Liver (tissue), 3 donors: ENCODE measurements at regions not wholly inside any gene's neighbourhood (a gene's known extent, or its start where the extent isn't known, plus 50 kb on each side); places are given as distances from the start of the nearest gene placed in this dataset.

Source experiments
- ATF3 ChIP-seq: IDR thresholded peaks from 2 replicates; pipeline ENCODE4 v1.6.1; 2016; ENCODE audit warnings: antibody characterized with exemption
- GABPA ChIP-seq, 2 donors: IDR thresholded peaks in 1 of 2; conservative IDR thresholded peaks in 1 of 2; 2 replicates each; pipeline ENCODE4 v1.6.1; 2016; ENCODE audit warnings: antibody characterized with exemption in 2 of 2, mild to moderate bottlenecking in 1 of 2, moderate library complexity in 1 of 2
- RXRA ChIP-seq, 2 donors: IDR thresholded peaks; 2 replicates each; pipeline ENCODE4 v1.6.1; 2017 to 2018; ENCODE audit warnings: antibody characterized with exemption in 2 of 2, mild to moderate bottlenecking in 1 of 2
- TF ChIP-seq, protein P1 (sequence below): fragments of 150-350 bp; IDR thresholded peaks from 2 replicates; pipeline ENCODE4 v1.5.1; 2017; ENCODE audit warnings: improper control_type of control experiment, low read depth, low read length; ENCODE audit not compliant: missing input control
- TF ChIP-seq, protein P2 (sequence below): IDR thresholded peaks from 2 replicates; pipeline ENCODE4 v1.6.1; 2016; ENCODE audit warnings: antibody characterized with exemption, mild to moderate bottlenecking
- donor health status: healthy.
- donor health status: healthy.

DNA sequence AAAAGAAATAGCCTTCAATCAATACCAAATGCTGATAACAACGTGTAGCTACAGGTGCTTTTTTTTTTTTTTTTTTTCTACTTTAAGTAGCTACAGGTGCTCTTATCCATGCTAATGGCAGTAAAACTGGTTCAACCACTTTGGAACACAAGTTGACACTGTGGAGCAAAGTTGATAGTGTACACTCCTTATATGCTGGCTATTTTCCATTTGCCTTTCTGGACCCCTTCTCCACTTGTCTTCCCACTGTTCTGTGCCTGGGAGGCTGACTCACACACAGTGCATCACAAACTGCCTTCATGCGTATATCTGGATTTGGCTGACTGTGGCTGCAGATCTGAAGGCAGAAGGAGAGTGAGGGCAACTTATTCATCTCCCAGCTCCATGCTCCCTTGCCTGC is 247.9 kb downstream of the MSX2 start:
- TF ChIP-seq, protein P1, sequence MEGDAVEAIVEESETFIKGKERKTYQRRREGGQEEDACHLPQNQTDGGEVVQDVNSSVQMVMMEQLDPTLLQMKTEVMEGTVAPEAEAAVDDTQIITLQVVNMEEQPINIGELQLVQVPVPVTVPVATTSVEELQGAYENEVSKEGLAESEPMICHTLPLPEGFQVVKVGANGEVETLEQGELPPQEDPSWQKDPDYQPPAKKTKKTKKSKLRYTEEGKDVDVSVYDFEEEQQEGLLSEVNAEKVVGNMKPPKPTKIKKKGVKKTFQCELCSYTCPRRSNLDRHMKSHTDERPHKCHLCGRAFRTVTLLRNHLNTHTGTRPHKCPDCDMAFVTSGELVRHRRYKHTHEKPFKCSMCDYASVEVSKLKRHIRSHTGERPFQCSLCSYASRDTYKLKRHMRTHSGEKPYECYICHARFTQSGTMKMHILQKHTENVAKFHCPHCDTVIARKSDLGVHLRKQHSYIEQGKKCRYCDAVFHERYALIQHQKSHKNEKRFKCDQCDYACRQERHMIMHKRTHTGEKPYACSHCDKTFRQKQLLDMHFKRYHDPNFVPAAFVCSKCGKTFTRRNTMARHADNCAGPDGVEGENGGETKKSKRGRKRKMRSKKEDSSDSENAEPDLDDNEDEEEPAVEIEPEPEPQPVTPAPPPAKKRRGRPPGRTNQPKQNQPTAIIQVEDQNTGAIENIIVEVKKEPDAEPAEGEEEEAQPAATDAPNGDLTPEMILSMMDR, result no peak
- no peak for TF ChIP-seq RXRA (IDR thresholded peaks at IDR 0.05)
- TF ChIP-seq GABPA (IDR thresholded peaks at IDR 0.05 in 1 of 2, conservative IDR thresholded peaks at IDR 0.05 in 1 of 2), result no peak
- TF ChIP-seq ATF3, result no peak
- TF ChIP-seq, protein P2, sequence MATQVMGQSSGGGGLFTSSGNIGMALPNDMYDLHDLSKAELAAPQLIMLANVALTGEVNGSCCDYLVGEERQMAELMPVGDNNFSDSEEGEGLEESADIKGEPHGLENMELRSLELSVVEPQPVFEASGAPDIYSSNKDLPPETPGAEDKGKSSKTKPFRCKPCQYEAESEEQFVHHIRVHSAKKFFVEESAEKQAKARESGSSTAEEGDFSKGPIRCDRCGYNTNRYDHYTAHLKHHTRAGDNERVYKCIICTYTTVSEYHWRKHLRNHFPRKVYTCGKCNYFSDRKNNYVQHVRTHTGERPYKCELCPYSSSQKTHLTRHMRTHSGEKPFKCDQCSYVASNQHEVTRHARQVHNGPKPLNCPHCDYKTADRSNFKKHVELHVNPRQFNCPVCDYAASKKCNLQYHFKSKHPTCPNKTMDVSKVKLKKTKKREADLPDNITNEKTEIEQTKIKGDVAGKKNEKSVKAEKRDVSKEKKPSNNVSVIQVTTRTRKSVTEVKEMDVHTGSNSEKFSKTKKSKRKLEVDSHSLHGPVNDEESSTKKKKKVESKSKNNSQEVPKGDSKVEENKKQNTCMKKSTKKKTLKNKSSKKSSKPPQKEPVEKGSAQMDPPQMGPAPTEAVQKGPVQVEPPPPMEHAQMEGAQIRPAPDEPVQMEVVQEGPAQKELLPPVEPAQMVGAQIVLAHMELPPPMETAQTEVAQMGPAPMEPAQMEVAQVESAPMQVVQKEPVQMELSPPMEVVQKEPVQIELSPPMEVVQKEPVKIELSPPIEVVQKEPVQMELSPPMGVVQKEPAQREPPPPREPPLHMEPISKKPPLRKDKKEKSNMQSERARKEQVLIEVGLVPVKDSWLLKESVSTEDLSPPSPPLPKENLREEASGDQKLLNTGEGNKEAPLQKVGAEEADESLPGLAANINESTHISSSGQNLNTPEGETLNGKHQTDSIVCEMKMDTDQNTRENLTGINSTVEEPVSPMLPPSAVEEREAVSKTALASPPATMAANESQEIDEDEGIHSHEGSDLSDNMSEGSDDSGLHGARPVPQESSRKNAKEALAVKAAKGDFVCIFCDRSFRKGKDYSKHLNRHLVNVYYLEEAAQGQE, result no peak
